Suprapubic skin (tissue), 4 donors: ENCODE measurements at regions not wholly inside any gene's neighbourhood (a gene's known extent, or its start where the extent isn't known, plus 50 kb on each side); places are given as distances from the start of the nearest gene placed in this dataset.

Source experiments
- CTCF ChIP-seq, 2 donors: fragments of 200-600 bp in 1 of 2; fragments of 450-650 bp in 1 of 2; sonication (generic) in 1 of 2; IDR thresholded peaks; one replicate each; pipeline ENCODE4 v1.5.1; 2016 to 2019; ENCODE audit warnings: antibody characterized with exemption in 2 of 2, mild to moderate bottlenecking in 1 of 2, moderate library complexity in 1 of 2
- EP300 ChIP-seq: sonication (generic); formaldehyde crosslinking; IDR thresholded peaks from one replicate; pipeline ENCODE4 v1.6.1; 2017; ENCODE audit warnings: antibody characterized with exemption
- POLR2A ChIP-seq, 2 donors: fragments of 450-650 bp; IDR thresholded peaks; one replicate each; pipeline ENCODE4 v1.6.1; 2017; ENCODE audit warnings: antibody characterized with exemption in 2 of 2, mild to moderate bottlenecking in 2 of 2, moderate library complexity in 2 of 2
- POLR2AphosphoS5 ChIP-seq, 3 donors: sonication (generic); formaldehyde crosslinking; IDR thresholded peaks; one replicate each; pipeline ENCODE4 v1.6.1; 2017; ENCODE audit warnings: antibody characterized with exemption in 3 of 3

DNA sequence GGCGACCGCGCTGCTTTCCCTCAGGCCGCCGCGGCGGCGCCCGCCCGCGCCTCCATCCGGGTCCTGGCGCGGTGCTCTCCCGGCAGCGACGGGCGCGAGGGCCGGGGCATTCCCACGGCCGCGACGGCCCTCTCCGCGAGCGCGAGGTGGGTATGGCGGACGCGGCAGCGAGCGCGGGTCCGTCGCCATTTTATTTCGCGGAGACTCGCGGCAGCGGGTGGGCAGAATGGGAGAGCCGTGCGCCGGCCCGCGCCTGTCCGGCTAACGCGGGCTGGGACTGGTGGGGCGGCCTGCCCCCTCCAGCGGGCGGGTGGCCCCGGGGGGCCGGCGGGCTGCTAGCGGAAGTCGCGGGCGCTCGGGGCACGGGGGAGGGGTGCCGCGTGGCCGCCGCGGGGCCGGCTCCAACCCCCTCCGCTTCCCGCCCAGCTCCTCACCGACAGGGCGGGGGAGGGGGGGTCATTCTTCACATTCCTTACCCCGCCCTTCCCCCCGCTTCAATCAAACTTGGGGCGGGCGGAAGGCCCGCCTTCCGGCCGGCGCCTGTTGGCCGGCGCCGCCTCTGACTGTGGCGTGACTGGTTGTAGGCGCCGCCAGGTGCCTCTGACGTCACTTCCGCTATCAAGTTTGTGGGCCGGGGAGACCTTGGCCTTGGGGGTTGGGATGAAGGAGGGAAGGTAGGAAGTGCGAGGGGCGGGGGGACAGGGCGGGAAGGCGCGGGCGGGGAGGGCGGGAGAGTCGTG lies 82.1 kb downstream of the PTPDC1 start:
- peak in 1 of 2 donors; percentile 40 for TF ChIP-seq CTCF (IDR thresholded peaks at IDR 0.05)
- peak; percentile 91 to 96 for TF ChIP-seq POLR2A (IDR thresholded peaks at IDR 0.05)
- no peak for TF ChIP-seq EP300
- peak in 1 of 3 donors; percentile 10 for TF ChIP-seq POLR2AphosphoS5 (IDR thresholded peaks at IDR 0.05)
